ENCODE measurements at regions not wholly inside any gene's neighbourhood (a gene's known extent, or its start where the extent isn't known, plus 50 kb on each side); places are given as distances from the start of the nearest gene placed in this dataset.

GRCh38 chr4:125693228-125693627 lies 378.5 kb downstream of the FAT4 start:
- no peak for DNase-seq (ENCODE audit: low spot score)

GRCh38 chr4:125702406-125702805 lies 387.7 kb downstream of the FAT4 start:
- no peak for DNase-seq (ENCODE audit: low spot score)

GRCh38 chr4:125703443-125703842 lies 388.7 kb downstream of the FAT4 start:
- DNase-seq (ENCODE audit: low spot score): no peak

GRCh38 chr4:125704726-125705125 lies 390.0 kb downstream of the FAT4 start:
- DNase-seq (ENCODE audit: low spot score): no peak

GRCh38 chr4:125705681-125706080 lies 390.9 kb downstream of the FAT4 start:
- no peak for DNase-seq (ENCODE audit: low spot score)

GRCh38 chr4:125707397-125707796 lies 392.6 kb downstream of the FAT4 start:
- no peak for DNase-seq (ENCODE audit: low spot score)

- DNase-seq (ENCODE audit: low spot score): no peak
Measured at GRCh38 chr4:125710766-125711165, 396.0 kb downstream of the FAT4 start.

GRCh38 chr4:125714049-125714448 lies 399.3 kb downstream of the FAT4 start:
- DNase-seq (ENCODE audit: low spot score): no peak

GRCh38 chr4:125714845-125715244 lies 400.1 kb downstream of the FAT4 start:
- DNase-seq (ENCODE audit: low spot score): no peak

- no peak for DNase-seq (ENCODE audit: low spot score)
Measured at GRCh38 chr4:125719987-125720386, 405.2 kb downstream of the FAT4 start.

GRCh38 chr4:125722009-125722408 lies 407.3 kb downstream of the FAT4 start:
- DNase-seq (ENCODE audit: low spot score): no peak

GRCh38 chr4:125725957-125726525 lies 411.3 kb downstream of the FAT4 start:
- no peak for DNase-seq (ENCODE audit: low spot score)

GRCh38 chr4:125727931-125728330 lies 413.2 kb downstream of the FAT4 start:
- DNase-seq (ENCODE audit: low spot score): no peak

GRCh38 chr4:125728568-125728967 lies 413.8 kb downstream of the FAT4 start:
- DNase-seq (ENCODE audit: low spot score): no peak

GRCh38 chr4:125729171-125729570 lies 414.4 kb downstream of the FAT4 start:
- DNase-seq (ENCODE audit: low spot score): no peak

GRCh38 chr4:125732632-125733031 lies 417.9 kb downstream of the FAT4 start:
- DNase-seq (ENCODE audit: low spot score): no peak

- no peak for DNase-seq (ENCODE audit: low spot score)
Measured at GRCh38 chr4:125734504-125734903, 419.7 kb downstream of the FAT4 start.

GRCh38 chr4:125735102-125735501 lies 420.3 kb downstream of the FAT4 start:
- no peak for DNase-seq (ENCODE audit: low spot score)

- DNase-seq (ENCODE audit: low spot score): no peak
Measured at GRCh38 chr4:125736057-125736456, 421.3 kb downstream of the FAT4 start.

- no peak for DNase-seq (ENCODE audit: low spot score)
Measured at GRCh38 chr4:125739760-125740159, 425.0 kb downstream of the FAT4 start.

GRCh38 chr4:125741825-125742452 lies 427.2 kb downstream of the FAT4 start:
- DNase-seq (ENCODE audit: low spot score): no peak

GRCh38 chr4:125744891-125745364 lies 430.2 kb downstream of the FAT4 start:
- DNase-seq (ENCODE audit: low spot score): no peak

GRCh38 chr4:125749354-125749753 lies 434.6 kb downstream of the FAT4 start:
- no peak for DNase-seq (ENCODE audit: low spot score)

GRCh38 chr4:125750399-125750798 lies 435.6 kb downstream of the FAT4 start:
- no peak for DNase-seq (ENCODE audit: low spot score)

Data from left forelimb (tissue), 1 donor.